Activated CD8-positive, alpha-beta memory T cell treated with anti-CD3 and anti-CD28 coated beads, Interleukin-2, amount 10 ng/mL, durations not matched to agents 7 days and 5 days (primary cell): ENCODE measurements at regions not wholly inside any gene's neighbourhood (a gene's known extent, or its start where the extent isn't known, plus 50 kb on each side); places are given as distances from the start of the nearest gene placed in this dataset.
"Not testable (repeated sequence)": the region's sequence is repeated elsewhere in the genome, so short reads cannot be mapped to it uniquely, and the experiment has no call there.

ENCODE experiments used
- ATAC-seq: fragments of 150-1000 bp; cut with Tn5 transposase; one replicate; pipeline ENCODE4 v1.10.0; 2021; ENCODE audit warnings: moderate library complexity
- CTCF ChIA-PET: fragments of 350-600 bp; sonication (Branson Sonifier 250); formaldehyde crosslinking; loops from one replicate; lab custom pipeline; 2021; ENCODE audit warnings: antibody characterized with exemption; lab: Charles Lee
- DNase-seq: peaks from one replicate; pipeline ENCODE4 v3.0.0-alpha.2; 2020
- H3K27ac Mint-ChIP-seq: one replicate; pipeline ENCODE4 v1.8.0; 2021; ENCODE audit warnings: mild to moderate bottlenecking, mixed read lengths
- H3K27me3 Mint-ChIP-seq: one replicate; pipeline ENCODE4 v1.8.0; 2021; ENCODE audit warnings: mixed read lengths
- H3K36me3 Mint-ChIP-seq: one replicate; pipeline ENCODE4 v1.8.0; 2021; ENCODE audit warnings: mild to moderate bottlenecking, mixed read lengths
- H3K4me1 Mint-ChIP-seq: one replicate; pipeline ENCODE4 v1.8.0; 2021; ENCODE audit warnings: mixed read lengths
- H3K4me3 Mint-ChIP-seq: one replicate; pipeline ENCODE4 v1.8.0; 2021; ENCODE audit warnings: mild to moderate bottlenecking, moderate library complexity, mixed read lengths
- H3K9me3 Mint-ChIP-seq: one replicate; pipeline ENCODE4 v1.8.0; 2022; ENCODE audit warnings: low read depth, mixed read lengths

DNA sequence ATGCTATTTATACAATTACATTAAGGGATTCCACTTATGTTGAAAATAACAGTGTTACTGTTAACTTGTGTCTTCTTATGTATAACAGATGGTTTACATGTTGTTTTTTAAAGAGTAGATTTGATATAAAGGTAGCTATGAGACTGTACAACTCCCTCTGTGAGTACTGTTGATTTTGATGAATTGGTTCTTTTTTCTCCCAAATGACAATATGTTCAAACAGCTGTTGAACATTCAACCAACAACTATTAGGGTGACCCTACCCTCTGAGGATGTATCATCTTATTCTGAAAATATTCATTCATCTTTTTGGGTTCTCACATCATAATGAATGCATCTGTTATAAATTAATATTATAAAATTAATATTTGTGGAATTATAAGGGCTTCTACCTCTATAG is 456.9 kb upstream of the MGAT4C start:
- CTCF ChIA-PET: no interaction called here
- no peak overlapping the region for H3K27ac Mint-ChIP-seq
- H3K4me3 Mint-ChIP-seq: no peak overlapping the region
- no peaks in the 10 kb centered on the region for H3K27me3 Mint-ChIP-seq
- no peaks in the 10 kb centered on the region for H3K4me1 Mint-ChIP-seq
- no peak for ATAC-seq
- no peak for DNase-seq
- no peaks in the 10 kb centered on the region for H3K36me3 Mint-ChIP-seq
- H3K9me3 Mint-ChIP-seq: peaks cover 15% of the 10 kb centered on the region

DNA sequence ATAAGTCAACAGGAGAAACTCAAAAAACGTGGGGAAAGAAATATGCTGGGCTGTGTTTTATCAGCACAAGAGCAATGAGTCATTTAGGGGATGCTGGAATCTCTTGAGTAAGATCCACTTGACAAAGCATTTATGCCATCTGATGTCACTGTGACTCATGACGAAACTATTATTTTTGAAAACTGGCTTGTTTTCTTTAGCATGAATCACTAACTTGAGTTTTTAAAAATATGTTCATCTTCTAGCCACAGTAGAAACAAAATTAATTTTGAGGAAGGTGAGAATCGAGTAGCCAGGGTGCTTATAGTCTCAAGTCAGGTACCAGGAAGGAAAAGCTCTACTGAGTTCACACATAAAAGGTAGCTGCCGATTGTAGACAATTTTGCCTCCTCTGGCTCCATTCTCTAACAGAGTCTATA is 456.2 kb upstream of the MGAT4C start:
- ATAC-seq: no peak
- peaks cover 15% of the 10 kb centered on the region for H3K9me3 Mint-ChIP-seq
- H3K27me3 Mint-ChIP-seq: no peaks in the 10 kb centered on the region
- no peak for DNase-seq
- no peak overlapping the region for H3K4me3 Mint-ChIP-seq
- H3K27ac Mint-ChIP-seq: no peak overlapping the region
- H3K36me3 Mint-ChIP-seq: no peaks in the 10 kb centered on the region
- H3K4me1 Mint-ChIP-seq: no peaks in the 10 kb centered on the region
- CTCF ChIA-PET: no interaction called here

DNA sequence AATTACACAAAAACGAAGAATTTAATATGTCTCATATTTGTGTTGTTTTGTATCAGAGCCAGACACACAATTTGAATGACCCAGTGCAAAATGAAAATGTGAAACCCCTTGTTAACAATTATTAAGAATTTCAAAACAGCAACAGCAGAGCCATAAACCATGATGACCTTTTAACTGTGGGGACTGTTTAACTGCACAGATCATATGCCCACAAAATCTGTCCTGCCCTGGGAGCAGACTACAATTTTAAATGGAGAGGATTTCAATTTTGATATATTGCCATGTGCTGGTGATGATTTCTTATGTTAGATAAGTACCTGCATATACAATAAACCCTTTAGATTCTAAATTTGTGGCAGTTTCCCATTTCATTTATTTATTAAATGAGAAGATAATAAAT is 455.5 kb upstream of the MGAT4C start:
- ATAC-seq: no peak
- CTCF ChIA-PET: no interaction called here
- Mint-ChIP-seq H3K27ac (no peak overlapping the region), H3K4me1 (no peaks in the 10 kb centered on the region), H3K27me3 (no peaks in the 10 kb centered on the region), H3K4me3 (no peak overlapping the region), H3K36me3 (no peaks in the 10 kb centered on the region), H3K9me3 (peaks cover 19% of the 10 kb centered on the region)
- no peak for DNase-seq

- no peak for ATAC-seq
- H3K4me1 Mint-ChIP-seq: no peaks in the 10 kb centered on the region
- no peak overlapping the region for H3K27ac Mint-ChIP-seq
- H3K4me3 Mint-ChIP-seq: no peak overlapping the region
- no peaks in the 10 kb centered on the region for H3K36me3 Mint-ChIP-seq
- DNase-seq: no peak
- CTCF ChIA-PET: no interaction called here
- H3K9me3 Mint-ChIP-seq: peaks cover 21% of the 10 kb centered on the region
- H3K27me3 Mint-ChIP-seq: no peaks in the 10 kb centered on the region
These were observed 453.9 kb upstream of the MGAT4C start for GRCh38 chr12:86710109-86710508.

GRCh38 chr12:86709017-86709416 is 452.8 kb upstream of the MGAT4C start:
- H3K27me3 Mint-ChIP-seq, H3K27ac Mint-ChIP-seq, H3K36me3 Mint-ChIP-seq, H3K4me1 Mint-ChIP-seq, CTCF ChIA-PET, H3K4me3 Mint-ChIP-seq, ATAC-seq, DNase-seq: not testable (repeated sequence)
- peaks cover 21% of the 10 kb centered on the region for H3K9me3 Mint-ChIP-seq

GRCh38 chr12:86698641-86698980 is 442.4 kb upstream of the MGAT4C start:
- no peak overlapping the region for H3K4me3 Mint-ChIP-seq

GRCh38 chr12:86697916-86698640 is 441.9 kb upstream of the MGAT4C start:
- Mint-ChIP-seq H3K27ac (no peak overlapping the region), H3K9me3 (peaks cover 2% of the 10 kb centered on the region), H3K36me3 (no peaks in the 10 kb centered on the region), H3K4me3 (no peak overlapping the region), H3K27me3 (no peaks in the 10 kb centered on the region), H3K4me1 (no peaks in the 10 kb centered on the region)
- no peak for DNase-seq
- ATAC-seq: no peak
- CTCF ChIA-PET: no interaction called here

More at GRCh38 chr12:86698641-86698980, 442.4 kb upstream of the MGAT4C start:
- H3K9me3 Mint-ChIP-seq: peaks cover 2% of the 10 kb centered on the region
- DNase-seq (no peak), ATAC-seq (no peak)
- H3K36me3 Mint-ChIP-seq: no peaks in the 10 kb centered on the region
- CTCF ChIA-PET: no interaction called here
- no peak overlapping the region for H3K27ac Mint-ChIP-seq
- H3K4me1 Mint-ChIP-seq: no peaks in the 10 kb centered on the region
- no peaks in the 10 kb centered on the region for H3K27me3 Mint-ChIP-seq

DNA sequence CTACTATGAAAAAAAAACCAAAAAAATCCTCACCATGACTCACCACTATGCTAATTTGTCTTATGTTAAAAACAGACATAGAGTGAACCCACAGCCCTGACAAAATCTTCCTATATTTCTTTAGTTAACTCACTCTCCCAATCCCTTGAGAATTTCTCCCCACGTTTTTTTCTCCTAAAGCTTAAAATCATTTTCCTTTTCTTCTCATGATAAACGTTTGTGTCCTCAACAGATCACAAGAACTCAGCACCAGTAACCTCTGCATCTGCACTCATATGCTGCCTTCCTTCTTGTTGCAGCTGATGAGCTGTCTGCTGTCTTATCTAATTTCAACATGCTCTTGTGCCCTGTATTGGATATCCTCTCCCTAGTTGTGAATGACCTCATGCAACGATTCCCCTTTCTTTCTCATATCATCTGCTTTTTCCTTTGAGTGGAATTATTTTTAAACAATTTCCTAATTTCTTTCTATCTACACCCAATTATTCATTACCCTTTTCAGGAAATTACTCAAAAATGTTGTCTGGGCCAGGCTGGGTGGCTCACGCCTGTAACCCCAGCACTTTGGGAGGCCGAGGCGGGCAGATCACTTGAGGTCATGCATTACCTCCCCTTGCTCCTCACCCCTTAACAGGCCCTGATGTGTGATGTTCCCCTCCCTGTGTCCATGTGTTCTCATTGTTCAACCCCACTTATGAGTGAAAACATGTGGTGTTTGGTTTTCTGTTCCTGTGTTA is 427.5 kb upstream of the MGAT4C start:
- no peak for ATAC-seq
- no peaks in the 10 kb centered on the region for H3K36me3 Mint-ChIP-seq
- H3K9me3 Mint-ChIP-seq: peaks cover 7% of the 10 kb centered on the region
- H3K4me3 Mint-ChIP-seq: no peak overlapping the region
- CTCF ChIA-PET: no interaction called here
- no peak overlapping the region for H3K27ac Mint-ChIP-seq
- no peak for DNase-seq
- no peaks in the 10 kb centered on the region for H3K4me1 Mint-ChIP-seq
- no peaks in the 10 kb centered on the region for H3K27me3 Mint-ChIP-seq

DNA sequence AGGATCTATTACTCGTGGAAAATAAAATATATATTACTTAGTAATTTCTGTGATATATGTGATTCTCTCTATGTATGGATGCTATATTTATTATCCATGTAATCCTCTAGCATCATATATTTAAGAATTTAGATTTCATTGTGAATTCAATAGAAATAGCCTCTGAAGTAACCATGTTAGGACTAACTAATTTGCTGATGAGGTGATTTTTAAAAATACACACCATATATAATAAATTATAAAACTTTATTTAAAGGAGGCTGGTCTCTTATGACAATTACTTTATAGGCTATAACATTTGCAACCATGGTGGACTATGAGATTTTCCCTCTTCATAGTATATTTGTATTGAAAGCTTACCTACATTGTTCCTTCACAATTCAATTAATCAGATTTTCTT is 424.9 kb upstream of the MGAT4C start:
- Mint-ChIP-seq H3K4me3 (no peak overlapping the region), H3K36me3 (no peaks in the 10 kb centered on the region), H3K9me3 (peaks cover 2% of the 10 kb centered on the region), H3K4me1 (no peaks in the 10 kb centered on the region), H3K27ac (no peak overlapping the region), H3K27me3 (no peaks in the 10 kb centered on the region)
- ATAC-seq (no peak), DNase-seq (no peak)
- CTCF ChIA-PET: no interaction called here

- Mint-ChIP-seq H3K9me3 (peaks cover 7% of the 10 kb centered on the region), H3K36me3 (no peaks in the 10 kb centered on the region), H3K4me1 (no peaks in the 10 kb centered on the region), H3K27ac (no peak overlapping the region), H3K4me3 (no peak overlapping the region), H3K27me3 (no peaks in the 10 kb centered on the region)
- CTCF ChIA-PET: no interaction called here
- no peak for DNase-seq
- no peak for ATAC-seq
These were observed 419.0 kb upstream of the MGAT4C start for GRCh38 chr12:86675197-86675596.

DNA sequence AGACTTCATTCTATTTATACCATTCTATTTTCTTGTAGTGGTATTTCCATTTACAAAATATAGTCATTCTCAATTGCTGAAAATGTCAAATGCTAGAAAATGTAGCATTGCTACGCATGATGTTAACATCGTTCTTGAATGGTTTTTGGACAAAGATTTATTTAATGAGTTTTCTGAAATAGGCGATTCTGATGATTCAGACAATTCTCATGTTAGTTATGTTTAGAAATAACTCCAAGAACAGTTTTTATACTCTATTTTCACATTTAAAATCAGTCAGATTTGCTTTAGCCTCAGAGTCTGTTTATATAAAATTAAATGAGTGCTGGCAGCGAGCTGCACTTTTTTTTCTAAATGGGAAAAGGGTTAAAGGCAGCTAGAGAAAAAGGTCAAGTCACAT is 414.8 kb upstream of the MGAT4C start:
- Mint-ChIP-seq H3K27ac (no peak overlapping the region), H3K4me3 (no peak overlapping the region), H3K27me3 (no peaks in the 10 kb centered on the region), H3K4me1 (no peaks in the 10 kb centered on the region), H3K9me3 (peaks cover 11% of the 10 kb centered on the region), H3K36me3 (no peaks in the 10 kb centered on the region)
- ATAC-seq (no peak), DNase-seq (no peak)
- CTCF ChIA-PET: no interaction called here

- peaks cover 13% of the 10 kb centered on the region for H3K9me3 Mint-ChIP-seq
- no peaks in the 10 kb centered on the region for H3K4me1 Mint-ChIP-seq
- DNase-seq: no peak
- H3K36me3 Mint-ChIP-seq: no peaks in the 10 kb centered on the region
- CTCF ChIA-PET: no interaction called here
- ATAC-seq: no peak
- H3K27me3 Mint-ChIP-seq: no peaks in the 10 kb centered on the region
- H3K27ac Mint-ChIP-seq: no peak overlapping the region
- H3K4me3 Mint-ChIP-seq: no peak overlapping the region
These were observed 412.8 kb upstream of the MGAT4C start for GRCh38 chr12:86669010-86669409.

DNA sequence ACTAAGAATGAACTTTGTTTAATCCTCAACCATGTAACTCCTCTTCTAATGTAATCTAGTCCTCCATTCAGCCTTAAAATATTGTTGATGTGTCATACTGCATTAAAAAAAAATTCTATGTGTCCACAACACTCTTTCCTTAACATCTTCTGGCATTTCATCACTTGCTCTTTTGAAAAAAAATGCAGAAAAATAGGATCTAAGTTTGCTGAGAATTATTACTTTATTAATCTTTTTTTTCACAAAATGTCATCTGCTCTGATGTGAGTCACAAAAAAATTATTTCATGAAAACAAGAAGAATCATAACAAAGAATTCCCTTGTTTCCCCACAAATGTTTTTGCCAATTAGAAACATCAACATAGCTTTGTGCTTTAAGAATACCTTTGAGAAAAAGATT is 410.1 kb upstream of the MGAT4C start:
- no peaks in the 10 kb centered on the region for H3K36me3 Mint-ChIP-seq
- H3K4me3 Mint-ChIP-seq: no peak overlapping the region
- H3K27ac Mint-ChIP-seq: no peak overlapping the region
- no peak for ATAC-seq
- peaks cover 8% of the 10 kb centered on the region for H3K9me3 Mint-ChIP-seq
- H3K27me3 Mint-ChIP-seq: no peaks in the 10 kb centered on the region
- no peaks in the 10 kb centered on the region for H3K4me1 Mint-ChIP-seq
- DNase-seq: no peak
- CTCF ChIA-PET: no interaction called here

GRCh38 chr12:86663716-86664115 is 407.5 kb upstream of the MGAT4C start:
- Mint-ChIP-seq H3K9me3 (peaks cover 6% of the 10 kb centered on the region), H3K27ac (no peak overlapping the region), H3K36me3 (no peaks in the 10 kb centered on the region), H3K27me3 (no peaks in the 10 kb centered on the region), H3K4me1 (no peaks in the 10 kb centered on the region), H3K4me3 (no peak overlapping the region)
- ATAC-seq (no peak), DNase-seq (no peak)
- CTCF ChIA-PET: no interaction called here
